Panc1 (cell line): ENCODE measurements at regions not wholly inside any gene's neighbourhood (a gene's known extent, or its start where the extent isn't known, plus 50 kb on each side); places are given as distances from the start of the nearest gene placed in this dataset.

ENCODE experiments used
- ATAC-seq: fragments of 200-7000 bp; cut with Tn5 transposase; 2 replicates; pipeline ENCODE4 v1.9.1; 2020; ENCODE audit warnings: mild to moderate bottlenecking, moderate library complexity
- BruUV-seq: library from RNA; stranded (reverse); fragments of 400-500 nt; replicated peaks from 2 replicates; lab custom pipeline; 2021; lab: Mats Ljungman, UMichigan
- CTCF ChIA-PET: fragments of 300-600 bp; sonication (Branson Sonifier 250); formaldehyde crosslinking; loops from one replicate; lab custom pipeline; 2022; ENCODE audit warnings: antibody characterized with exemption; lab: Charles Lee
- POLR2A ChIA-PET: fragments of 300-600 bp; sonication (Branson Sonifier 250); formaldehyde crosslinking; loops from one replicate; lab custom pipeline; 2022; ENCODE audit warnings: antibody characterized with exemption; lab: Charles Lee
- DNase-seq: peaks from one replicate; pipeline ENCODE4 v3.0.0-alpha.2; 2010; ENCODE audit warnings: low read depth, low spot score
- H3K27ac ChIP-seq: 2 replicates; pipeline ENCODE4 v1.5.1; 2011; ENCODE audit warnings: mild to moderate bottlenecking, low read length, inconsistent platforms
- H3K27me3 ChIP-seq: fragments of 200-500 bp; sonication (Bioruptor generic); 2 replicates; pipeline ENCODE4 v1.6.0; 2014; ENCODE audit warnings: low read length, inconsistent platforms; ENCODE audit not compliant: control insufficient read depth, insufficient read depth
- H3K36me3 ChIP-seq: fragments of 200-500 bp; sonication (Bioruptor generic); 2 replicates; pipeline ENCODE4 v1.5.1; 2014; ENCODE audit warnings: inconsistent platforms, mild to moderate bottlenecking, low read length, moderate library complexity; ENCODE audit not compliant: control insufficient read depth, insufficient read depth
- H3K4me1 ChIP-seq: 2 replicates; pipeline ENCODE4 v1.5.1; 2011; ENCODE audit warnings: inconsistent platforms, mild to moderate bottlenecking, low read length, moderate library complexity; ENCODE audit not compliant: control insufficient read depth, insufficient read depth
- H3K4me3 ChIP-seq, 2 experiments: 2 replicates each; pipeline ENCODE4 v1.5.1; 2011 to 2012; ENCODE audit warnings: low read depth in 2 of 2, low read length in 2 of 2, mild to moderate bottlenecking in 2 of 2, inconsistent platforms in 1 of 2, moderate library complexity in 1 of 2
- H3K9me3 ChIP-seq: fragments of 200-500 bp; sonication (Bioruptor generic); 2 replicates; pipeline ENCODE4 v1.5.1; 2014; ENCODE audit warnings: low read depth, mild to moderate bottlenecking, inconsistent platforms, low read length, moderate library complexity; ENCODE audit not compliant: control insufficient read depth, insufficient read depth
- CTCF ChIP-seq: fragments of 450-650 bp; IDR thresholded peaks from 2 replicates; pipeline ENCODE4 v1.5.1; 2017; ENCODE audit warnings: mild to moderate bottlenecking
- POLR2AphosphoS5 ChIP-seq: IDR thresholded peaks from 2 replicates; pipeline ENCODE4 v1.6.1; 2012; ENCODE audit warnings: mild to moderate bottlenecking, low read depth, low read length, moderate library complexity
- REST ChIP-seq, 2 experiments: IDR thresholded peaks; 2 replicates each; pipeline ENCODE4 v1.6.1; 2011 to 2012; ENCODE audit warnings: low read depth in 2 of 2, control low read depth in 1 of 2, low read length in 1 of 2, mild to moderate bottlenecking in 1 of 2, moderate library complexity in 1 of 2; ENCODE audit not compliant: insufficient read depth in 1 of 2
- SIN3A ChIP-seq: IDR thresholded peaks from 2 replicates; pipeline ENCODE4 v1.6.1; 2012; ENCODE audit warnings: low read depth, mild to moderate bottlenecking, low read length, moderate library complexity, borderline replicate concordance; ENCODE audit not compliant: insufficient read depth
- TCF7L2 ChIP-seq: IDR thresholded peaks from 2 replicates; pipeline ENCODE4 v1.6.1; 2011; ENCODE audit warnings: mild to moderate bottlenecking, low read depth, low read length, inconsistent platforms
- in situ Hi-C: cut with HindIII; loops from 2 replicates; pipeline ENCODE4 v1.10.0; 2016; ENCODE audit warnings: low sequenced_read_pairs, low pct_unique_long_range_greater_than_20kb
- intact Hi-C: fragments of 100-400 bp; cut with micrococcal nuclease; formaldehyde crosslinking; loops from one replicate; pipeline ENCODE4 v1.10.0; 2022; ENCODE audit not compliant: unreplicated experiment

GRCh38 chr7:35446091-35446490, 192.2 kb upstream of the TBX20 start:
- intact Hi-C loops (no loop called here), in situ Hi-C loops (no loop called here)
- no TSS peak for BruUV-seq
- DNase-seq, result no peak
- CTCF ChIA-PET, result interaction anchor here (0.6 kb wide), 1 partner anchor 21 kb away, joined by 3 read pairs; no protein-coding TSS in a partner anchor
- Histone ChIP-seq H3K4me1 (no peaks in the 10 kb centered on the region), H3K27me3 (peaks cover 17% of the 10 kb centered on the region), H3K9me3 (no peaks in the 10 kb centered on the region), H3K27ac (no peak overlapping the region), H3K4me3 (no peak overlapping the region), H3K36me3 (no peaks in the 10 kb centered on the region)
- POLR2A ChIA-PET, result no interaction called here
- no peak for ATAC-seq
- TF ChIP-seq CTCF, result no peak
- no peak for TF ChIP-seq TCF7L2
- TF ChIP-seq SIN3A, result no peak
- TF ChIP-seq POLR2AphosphoS5, result no peak
- no peak for TF ChIP-seq REST (IDR thresholded peaks at IDR 0.05; ENCODE audit: insufficient read depth in 1 of 2, low read depth in 2 of 2, low read length in 1 of 2)

GRCh38 chr7:35437619-35438275, 183.8 kb upstream of the TBX20 start:
- BruUV-seq, result no TSS peak
- ChIA-PET CTCF (no interaction called here), POLR2A (no interaction called here)
- H3K27me3 ChIP-seq, result peaks cover 9% of the 10 kb centered on the region
- ATAC-seq, result no peak
- DNase-seq, result no peak
- H3K4me1 ChIP-seq, result no peaks in the 10 kb centered on the region
- no peak for TF ChIP-seq REST (IDR thresholded peaks at IDR 0.05; ENCODE audit: insufficient read depth in 1 of 2, low read depth in 2 of 2, low read length in 1 of 2)
- no peak for TF ChIP-seq POLR2AphosphoS5
- TF ChIP-seq TCF7L2, result no peak
- TF ChIP-seq CTCF, result no peak
- no peak for TF ChIP-seq SIN3A
- H3K4me3 ChIP-seq, result no peak overlapping the region
- in situ Hi-C loops (no loop called here), intact Hi-C loops (no loop called here)
- H3K9me3 ChIP-seq, result no peaks in the 10 kb centered on the region
- H3K27ac ChIP-seq, result no peak overlapping the region
- no peaks in the 10 kb centered on the region for H3K36me3 ChIP-seq
